ENCODE measurements at regions not wholly inside any gene's neighbourhood (a gene's known extent, or its start where the extent isn't known, plus 50 kb on each side); places are given as distances from the start of the nearest gene placed in this dataset.

DNA sequence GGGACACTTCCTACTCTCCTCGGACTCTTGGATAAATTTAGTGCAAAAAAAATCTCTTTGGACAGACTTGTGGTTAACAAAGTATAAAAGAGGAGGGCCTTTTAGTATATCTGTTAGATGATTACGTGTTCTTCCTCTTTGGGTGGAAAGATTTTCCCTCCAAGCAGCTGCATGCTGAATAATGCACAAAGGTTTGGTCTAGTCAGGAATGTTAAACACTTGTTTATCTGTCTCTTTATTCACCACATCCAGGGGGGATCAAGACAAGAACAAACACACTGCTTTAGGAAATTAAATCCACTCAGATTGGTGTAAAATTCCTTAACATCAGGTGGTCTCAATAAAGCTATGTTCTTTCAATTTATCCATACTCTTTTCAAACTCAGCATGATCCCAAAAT lies 260.9 kb upstream of the CHD6 start:
- DNase-seq: no peak

DNA sequence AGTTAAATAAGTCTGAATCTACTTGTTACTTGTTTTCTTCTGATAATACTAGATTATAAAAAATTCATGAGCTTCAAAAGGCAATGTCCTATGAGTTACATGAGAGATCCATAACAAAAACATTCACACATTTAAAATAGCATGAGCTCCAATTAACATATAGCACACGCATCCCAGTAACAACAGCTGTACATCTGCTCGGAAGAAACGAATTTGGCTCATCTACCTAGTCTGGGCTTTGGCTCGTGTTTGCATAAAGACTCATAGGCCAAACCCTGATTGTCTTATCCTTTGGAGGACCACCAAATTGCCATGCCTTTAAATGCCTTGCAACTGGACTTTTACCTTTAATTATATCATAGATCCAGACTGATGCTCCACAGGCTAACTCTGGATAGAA lies 259.7 kb upstream of the CHD6 start:
- DNase-seq: no peak

DNA sequence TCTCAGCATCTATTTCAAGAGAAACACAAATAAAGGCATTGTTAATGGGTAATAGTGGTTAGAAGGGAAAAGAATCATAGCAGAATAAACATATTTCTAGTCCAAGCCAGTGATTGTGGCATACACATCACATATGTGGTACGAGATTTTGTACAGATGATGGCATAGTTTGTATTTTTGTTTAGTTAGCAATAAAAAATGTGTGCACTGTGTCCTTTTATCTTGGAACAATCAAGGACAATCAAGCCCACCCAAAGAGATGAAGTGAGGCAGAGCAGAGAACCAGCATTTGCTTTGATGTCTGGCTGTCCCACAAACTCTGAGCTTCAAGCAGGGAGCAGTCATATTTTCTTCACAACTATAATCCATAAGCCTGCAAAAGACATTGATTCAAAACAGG lies 256.5 kb upstream of the CHD6 start:
- DNase-seq: no peak

DNA sequence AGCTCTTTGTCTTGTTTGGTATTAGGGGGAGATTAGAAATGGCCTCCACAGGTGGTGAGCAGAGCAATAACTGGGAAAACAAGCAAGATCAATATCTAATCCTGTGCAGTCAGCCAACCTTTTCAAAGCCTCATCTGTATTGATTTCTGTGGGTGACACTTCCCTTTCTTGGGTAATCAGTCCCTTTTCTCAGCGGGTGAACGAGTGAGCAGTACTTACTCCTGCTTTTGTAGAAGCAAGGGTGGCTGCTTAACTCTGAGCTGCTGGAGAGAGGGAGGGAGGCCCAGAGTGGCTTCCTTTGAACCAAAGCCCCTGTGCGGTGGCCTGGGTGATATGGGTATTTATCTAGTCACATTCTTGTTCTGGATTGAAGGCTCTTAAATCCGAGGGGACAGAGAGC lies 254.8 kb upstream of the CHD6 start:
- DNase-seq: no peak

DNA sequence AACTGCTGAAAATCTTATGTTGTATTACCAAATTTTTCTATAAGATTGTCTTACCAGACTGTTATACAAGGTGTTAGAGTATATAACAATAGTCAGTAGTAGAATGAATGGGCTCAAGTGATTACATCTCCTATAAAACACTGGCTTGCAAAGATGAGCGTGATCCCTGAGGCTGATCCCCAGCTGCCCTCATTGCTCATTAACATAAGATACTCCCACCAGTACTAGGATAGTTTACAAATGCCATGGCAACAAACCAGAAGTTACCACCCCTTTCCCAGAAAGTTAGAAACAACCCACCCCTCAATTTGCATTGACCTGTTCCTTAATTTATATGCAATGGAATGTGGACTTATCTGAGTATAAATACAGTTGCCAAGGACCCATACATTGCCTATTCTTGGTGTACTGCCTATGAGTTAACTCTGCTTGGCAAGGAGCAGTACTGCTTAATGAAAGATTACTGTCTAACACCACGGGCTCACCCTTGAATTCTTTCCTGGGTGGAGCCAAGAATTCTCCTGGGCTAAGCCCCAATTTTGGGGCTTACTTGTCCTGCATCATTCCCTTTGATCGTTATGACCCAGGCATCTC lies 252.8 kb upstream of the CHD6 start:
- no peak for DNase-seq

DNA sequence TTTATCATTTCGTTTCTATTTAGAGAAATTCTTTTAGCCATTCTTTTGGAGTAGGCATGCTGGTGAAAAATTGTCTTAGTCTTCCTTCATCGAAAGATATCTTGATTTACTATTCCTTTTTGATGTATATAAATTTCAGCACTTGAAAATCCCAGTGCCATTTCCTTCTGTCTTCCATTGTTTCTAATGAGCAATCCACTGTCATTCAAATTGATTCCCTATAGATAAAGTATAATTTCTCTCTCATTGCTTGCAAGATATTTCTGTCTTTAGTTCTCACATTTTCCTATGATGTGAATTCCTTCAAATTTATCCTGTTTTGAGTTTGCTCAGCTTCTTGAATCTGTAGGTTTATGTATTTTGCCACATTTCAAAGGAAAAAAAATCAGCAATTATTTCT lies 251.1 kb upstream of the CHD6 start:
- no peak for DNase-seq

DNA sequence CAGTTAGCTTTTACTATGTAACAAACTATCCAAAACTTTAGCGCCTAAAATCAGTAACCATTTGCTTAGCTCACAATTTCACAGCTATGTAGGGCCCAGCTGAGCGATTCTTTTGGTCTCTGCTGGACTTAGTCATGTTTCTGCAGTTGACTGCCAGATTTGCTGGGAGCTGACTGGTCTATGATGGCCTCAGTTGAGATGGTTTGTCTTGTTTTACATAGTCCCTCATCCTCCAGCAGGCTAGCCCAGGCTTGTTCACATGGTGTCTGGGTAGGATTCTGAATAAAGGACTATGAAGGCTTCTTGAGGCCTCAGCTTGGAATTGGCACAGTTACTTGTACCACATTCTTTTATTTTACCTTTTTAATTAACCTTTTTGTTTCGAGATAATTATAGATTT lies 247.8 kb upstream of the CHD6 start:
- no peak for DNase-seq

DNA sequence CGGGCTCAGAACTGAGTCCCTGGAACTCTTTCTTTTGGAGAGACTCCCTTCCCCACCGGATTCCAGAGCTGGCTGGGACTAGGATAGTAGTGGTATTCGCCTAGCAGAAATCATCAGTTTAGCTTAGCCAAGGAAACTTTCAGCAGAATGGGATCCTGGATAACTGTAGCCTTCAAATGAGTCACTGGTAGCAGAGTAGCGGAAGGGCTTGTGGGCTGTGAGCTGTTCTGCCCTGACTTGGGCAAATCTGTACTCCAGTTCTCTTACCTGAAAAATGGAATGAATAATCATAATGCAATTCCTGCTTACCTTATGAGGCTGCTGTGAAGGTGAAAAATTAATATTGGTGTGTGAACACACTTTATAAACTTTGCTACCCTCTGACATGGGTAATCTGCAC lies 244.3 kb upstream of the CHD6 start:
- no peak for DNase-seq

DNA sequence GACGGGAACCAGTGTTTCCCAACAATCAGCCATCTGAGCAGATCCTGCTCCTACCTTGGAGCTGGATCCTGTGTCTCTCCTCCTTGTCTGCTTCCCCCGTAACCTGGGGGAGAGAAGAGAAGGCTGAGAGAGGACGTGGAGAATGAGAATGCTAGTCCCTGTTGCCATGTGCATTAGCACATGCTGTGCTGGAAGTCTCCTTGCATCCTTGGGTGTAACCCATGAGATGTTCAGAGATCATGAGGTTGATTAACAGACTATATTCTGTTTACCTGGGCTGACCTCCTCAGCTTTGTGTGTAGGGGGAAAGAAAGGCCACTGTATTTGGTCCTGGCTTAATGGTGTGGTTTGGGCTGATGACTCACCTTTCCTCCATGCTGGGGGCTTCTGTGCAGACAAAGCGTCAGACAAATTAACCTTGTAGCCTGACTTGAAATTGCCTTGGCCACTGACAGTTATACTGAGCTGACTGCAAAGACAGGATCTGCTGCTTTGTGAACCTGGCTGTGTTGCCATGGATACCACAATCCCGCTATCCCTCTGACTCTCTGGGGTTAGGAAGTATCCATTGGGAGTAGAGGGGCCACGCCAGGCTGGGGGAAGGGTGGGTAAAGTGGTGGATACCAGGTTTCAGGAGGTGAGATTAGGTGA lies 243.7 kb upstream of the CHD6 start:
- DNase-seq: peak in 2 of 3 experiments; percentile 15 to 63

DNA sequence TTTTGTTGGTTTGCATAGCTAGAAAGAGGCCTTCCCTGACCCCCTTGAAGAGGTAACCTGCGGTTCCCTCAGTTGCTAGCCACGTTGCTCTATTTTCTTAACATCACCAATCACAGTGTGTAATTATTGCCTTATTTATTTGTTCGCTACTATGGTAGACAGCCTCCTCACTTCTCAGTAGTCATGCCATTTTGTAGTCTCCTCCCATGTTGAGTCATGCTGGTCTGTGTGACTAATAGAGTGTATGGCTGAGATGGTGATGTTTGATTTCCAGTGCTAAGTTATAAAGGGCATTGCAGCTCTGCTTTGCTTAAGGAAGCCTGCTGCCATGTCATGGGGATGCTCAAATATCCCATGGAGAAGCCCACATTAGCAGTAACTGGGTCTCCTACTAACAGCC lies 236.6 kb upstream of the CHD6 start:
- DNase-seq: peak in 1 of 3 experiments; percentile 34

DNA sequence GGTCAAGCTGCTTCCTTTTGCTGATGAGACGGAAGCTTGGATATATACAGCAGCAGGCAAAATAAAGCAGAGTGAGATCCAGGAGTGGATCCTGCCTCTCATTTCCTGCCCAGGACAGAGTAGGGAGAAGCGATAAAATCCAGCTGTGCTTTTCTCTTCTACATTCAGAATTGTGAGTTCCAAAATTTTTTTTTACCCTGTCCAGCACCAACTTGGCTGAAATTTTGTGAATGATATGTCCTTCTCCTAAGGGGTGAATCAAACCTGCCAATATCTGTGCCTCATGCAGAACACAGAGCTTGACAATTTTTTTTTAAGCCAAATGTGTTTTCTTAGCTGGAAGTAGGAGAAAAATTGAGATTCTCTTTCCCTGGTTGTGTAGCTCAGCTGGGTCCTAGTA lies 235.6 kb upstream of the CHD6 start:
- no peak for DNase-seq

DNA sequence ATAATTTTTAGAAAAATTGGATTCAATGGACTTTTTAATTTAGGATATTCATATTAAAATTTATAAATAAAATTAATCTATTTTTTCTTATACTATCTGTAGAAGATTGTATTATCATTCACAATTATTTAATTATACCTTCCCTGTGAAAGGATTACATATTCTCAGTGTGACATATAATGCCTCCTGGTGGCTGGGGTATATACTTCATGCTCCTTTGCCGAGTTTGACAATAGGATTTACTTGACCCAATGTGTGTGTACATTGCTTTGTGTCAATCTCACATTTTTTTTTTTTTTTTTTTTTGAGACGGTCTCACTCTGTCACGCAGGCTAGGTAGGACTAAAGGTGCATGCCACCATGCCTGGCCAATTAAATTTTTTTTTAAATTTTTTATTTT lies 230.0 kb upstream of the CHD6 start:
- DNase-seq: peak in 1 of 3 experiments; percentile 15

DNA sequence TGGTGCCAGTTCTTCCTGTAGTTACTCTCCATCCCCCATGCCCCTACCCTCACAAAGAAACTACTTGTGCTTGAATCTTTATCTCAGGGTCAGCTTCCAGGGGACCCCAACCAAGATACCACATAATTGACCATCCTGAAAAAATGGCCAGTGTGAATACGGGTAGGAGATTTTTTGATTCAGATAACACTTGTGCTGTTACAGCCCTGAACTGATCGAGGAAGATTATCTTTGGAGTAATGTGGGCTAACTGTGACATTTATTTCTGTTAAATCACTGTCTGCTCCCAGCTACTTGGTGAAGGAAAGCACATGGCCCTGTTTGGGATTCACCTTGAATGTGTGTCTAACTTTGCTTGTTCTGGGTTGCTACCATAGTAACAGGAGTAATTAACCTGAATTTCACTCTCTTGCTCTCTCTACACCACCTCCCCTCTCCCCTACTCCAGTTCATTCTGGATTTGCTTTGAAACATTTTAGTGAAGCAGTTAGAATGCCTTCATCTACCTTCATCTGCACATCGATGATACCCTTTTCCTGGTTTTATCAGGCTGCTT lies 219.6 kb upstream of the CHD6 start:
- peak in 2 of 3 experiments; percentile 65 to 88 for DNase-seq

DNA sequence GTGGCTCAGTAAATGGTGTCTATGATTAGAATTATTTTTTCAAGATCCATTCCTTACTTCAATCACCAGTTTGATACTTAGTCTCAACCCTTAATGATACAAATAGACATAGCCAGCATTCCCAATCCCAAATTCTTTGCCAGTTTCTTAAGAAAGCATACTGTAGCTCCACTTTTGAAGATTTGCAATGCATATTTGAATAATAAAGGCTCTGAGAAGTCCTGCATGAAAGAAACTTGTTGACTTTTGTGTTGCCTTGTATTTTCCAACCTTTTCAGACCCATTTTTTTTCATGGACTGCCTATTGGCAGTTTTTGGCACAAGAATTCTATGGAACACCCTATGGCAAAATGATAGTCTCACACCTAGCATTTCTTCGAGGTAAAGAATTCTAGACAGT lies 215.6 kb upstream of the CHD6 start:
- DNase-seq: no peak

DNA sequence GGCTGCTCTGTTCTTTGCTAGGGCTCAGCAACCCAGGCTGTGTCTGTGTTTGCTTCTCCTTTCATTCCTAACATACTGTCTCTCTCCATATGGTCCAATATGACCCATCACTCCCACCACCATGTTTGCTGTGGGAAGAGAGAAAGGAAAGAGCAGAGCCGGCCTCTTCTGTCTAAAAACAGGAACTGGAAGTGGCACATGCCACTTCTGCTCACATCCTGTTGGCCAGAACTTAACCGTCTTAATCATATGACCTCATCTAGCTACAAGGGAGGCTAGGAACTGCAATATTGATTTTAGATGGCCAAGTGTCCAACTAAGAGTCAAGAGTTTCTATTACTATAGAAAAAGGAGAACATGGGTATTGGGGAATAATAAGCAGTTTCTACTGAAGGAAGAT lies 212.5 kb upstream of the CHD6 start:
- no peak for DNase-seq

DNA sequence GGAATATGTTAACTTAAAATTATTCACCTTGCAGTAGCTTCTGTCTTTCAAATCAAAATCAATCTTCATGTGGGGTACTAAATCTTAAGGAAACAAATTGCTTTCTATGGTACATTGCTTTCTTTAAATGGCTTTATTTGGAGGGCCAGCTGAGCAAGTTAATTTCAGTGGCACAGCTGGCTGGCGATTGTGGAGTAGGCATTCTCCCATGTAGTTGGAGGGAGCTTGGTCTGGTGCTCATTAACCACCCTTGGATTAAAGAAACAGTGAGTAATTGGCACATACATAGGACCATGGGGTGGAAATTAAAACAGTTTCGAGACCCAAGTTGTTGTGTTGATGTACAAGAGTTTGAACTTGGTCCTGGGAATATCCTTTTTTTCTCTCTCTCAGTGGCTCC lies 201.3 kb upstream of the CHD6 start:
- no peak for DNase-seq

DNA sequence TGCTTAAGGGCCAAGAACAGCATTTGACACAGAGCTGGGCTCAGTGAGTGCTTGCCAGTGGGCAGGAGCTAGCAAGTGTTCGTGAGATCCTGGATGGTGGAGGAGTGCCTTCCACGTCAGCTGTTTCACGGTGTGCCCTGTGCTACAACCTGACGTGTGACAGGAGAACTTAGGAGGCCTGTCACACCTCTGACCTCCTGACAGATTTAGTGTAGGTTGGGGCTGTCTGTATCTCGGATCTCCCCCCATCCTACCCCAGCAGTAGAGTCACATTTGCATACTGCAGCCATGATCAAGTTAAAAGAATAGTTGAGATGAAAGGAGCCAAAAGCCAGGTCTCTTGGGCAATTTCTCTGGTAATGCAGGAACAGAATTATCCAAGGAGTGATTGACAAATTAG lies 200.8 kb upstream of the CHD6 start:
- no peak for DNase-seq

DNA sequence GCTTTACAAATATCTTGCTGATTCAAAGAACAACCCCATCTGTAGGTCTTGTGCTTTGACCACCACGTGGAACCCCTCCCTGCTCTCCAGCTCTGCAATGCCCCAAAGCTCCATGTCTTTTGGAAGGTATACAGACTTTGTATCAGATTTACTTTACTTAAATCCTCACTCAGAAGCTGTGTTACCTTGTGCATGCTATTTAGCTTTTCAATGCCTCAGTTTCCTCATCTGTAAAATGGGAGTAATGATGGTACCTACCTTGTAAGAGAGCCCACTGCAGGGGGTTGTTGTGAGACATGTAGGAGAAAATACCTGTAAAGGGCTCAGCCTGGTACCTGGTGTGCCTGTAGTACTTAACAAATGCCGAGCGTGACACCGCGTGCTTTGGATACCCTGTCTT lies 200.2 kb upstream of the CHD6 start:
- no peak for DNase-seq

DNA sequence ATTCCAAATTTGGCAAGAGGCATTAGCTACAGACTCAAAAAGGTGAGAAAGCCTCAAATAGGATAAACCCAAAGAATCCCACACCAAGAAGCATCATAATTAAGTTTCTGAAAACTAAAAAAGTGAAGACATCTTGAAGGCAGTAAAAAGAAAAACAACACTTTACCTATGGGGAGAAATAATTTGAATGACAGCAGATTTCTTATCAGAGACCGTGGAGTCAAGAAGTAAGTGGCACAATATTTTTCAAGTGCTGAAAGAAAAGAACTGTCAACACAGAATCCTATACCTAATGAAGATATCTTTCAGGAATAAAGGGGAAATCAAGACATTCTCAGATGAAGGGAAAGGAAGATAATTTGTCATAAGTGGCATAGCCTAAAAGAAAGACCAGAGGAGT lies 193.3 kb upstream of the CHD6 start:
- DNase-seq: no peak

DNA sequence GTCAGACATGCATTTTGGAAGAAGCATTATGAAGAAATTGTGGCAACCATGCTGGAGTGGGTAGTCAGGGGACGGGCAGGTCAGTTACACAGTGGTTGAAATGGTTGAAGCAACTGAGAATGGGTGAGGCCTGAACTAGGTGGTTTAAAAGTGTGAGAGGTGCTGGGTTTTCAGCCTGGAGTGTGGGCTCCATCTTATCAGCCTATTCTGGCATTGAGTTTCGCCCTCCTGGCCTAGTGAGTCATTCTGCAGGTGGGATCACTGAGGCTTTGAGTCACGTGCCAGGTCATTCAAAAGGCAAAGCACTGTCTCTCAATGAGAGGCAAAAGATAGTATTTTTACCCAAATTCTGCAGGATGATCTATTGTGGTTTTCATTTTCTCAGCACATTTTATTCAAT lies 181.9 kb upstream of the CHD6 start:
- DNase-seq: no peak

DNA sequence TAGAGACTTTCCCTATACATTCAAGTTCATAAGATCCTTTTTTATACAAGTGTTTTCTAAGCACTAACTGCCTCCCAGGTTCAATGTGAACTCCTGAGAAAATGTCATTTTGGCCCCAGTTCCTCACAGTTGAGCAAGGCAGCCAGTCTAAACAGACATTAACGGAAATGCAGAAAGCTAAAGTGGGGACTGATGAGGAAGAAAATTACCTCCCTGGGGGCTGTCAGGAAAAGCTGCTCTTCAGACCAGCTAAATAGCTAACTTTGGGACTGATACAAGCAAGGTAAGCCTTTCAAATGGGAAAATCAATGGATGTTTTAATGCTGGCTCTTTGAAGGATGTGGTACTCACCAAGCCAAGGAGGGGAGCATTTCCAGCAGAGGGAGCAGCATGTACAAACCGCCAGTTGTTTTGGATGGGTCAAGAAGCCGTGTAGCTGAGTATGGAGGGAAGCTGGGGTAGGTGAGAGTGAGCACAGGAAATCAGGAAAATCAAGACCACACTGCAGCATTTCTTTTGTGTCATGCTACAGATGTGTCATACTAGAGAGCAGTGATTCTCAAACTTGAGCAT lies 180.8 kb upstream of the CHD6 start:
- no peak for DNase-seq

DNA sequence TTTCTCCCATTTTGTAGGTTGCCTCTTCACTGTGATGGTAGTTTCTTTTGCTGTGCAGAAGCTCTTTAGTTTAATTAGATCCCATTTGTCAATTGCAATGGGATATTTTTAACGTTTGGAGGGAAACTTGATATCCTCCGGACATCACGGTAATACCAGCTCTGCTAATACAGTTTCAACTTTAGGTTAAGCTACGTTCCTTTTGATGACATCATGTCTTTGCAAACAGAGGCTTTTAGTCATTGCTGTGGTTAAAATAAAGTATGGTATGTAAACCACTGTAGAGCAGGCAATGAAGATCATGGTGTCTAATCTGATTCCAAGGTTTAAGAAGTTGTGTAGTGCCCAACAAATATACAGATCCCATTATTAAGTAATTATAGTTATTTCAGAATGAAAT lies 168.0 kb upstream of the CHD6 start:
- peak in 1 of 3 experiments; percentile 10 for DNase-seq

DNA sequence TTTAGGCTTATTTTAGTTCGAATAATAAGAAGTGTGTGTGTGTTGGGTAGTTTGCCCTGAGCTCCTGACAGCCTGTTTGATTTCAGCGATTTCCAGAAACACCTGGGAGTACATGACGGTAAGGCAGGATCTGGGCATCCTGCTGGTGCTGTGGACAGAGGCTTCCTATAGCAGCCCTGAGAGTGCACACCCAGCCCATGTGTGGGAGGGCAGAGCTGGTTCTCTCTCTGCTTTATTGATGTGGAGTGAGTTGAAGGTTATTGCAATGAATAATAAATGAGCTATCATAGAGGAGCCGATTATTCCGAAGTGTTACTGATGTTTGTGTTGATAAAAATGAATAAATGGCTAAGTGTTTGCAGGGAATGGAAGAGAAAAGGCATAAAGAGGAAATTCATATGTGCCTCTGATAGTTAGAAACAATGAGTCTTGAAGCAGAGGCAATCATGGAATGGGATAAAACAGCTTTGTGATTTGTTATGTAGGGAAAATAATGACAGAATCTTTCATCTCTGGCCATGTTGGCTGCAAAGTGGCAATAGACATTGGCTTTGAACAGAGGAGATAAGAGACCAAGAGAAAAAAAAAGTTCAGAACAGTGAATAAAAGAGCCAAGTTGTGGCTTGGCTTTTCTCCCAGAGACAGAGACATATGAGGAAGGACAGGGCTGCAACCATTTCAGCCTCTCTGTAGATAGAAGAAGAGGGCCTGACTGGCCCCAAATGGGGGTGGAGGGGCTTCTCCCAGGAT lies 166.2 kb upstream of the CHD6 start:
- peak in 1 of 3 experiments; percentile 56 for DNase-seq
